HepG2 (cell line): ENCODE measurements at regions not wholly inside any gene's neighbourhood (a gene's known extent, or its start where the extent isn't known, plus 50 kb on each side); places are given as distances from the start of the nearest gene placed in this dataset.

Experiments used
- ARHGAP35 ChIP-seq: sonication (generic); formaldehyde crosslinking; IDR thresholded peaks from 2 replicates; pipeline ENCODE4 v1.9.0; 2022; ENCODE audit warnings: mild to moderate bottlenecking, inconsistent platforms, moderate library complexity, missing genetic modification reagents, borderline replicate concordance
- ATAD3A ChIP-seq: sonication (generic); formaldehyde crosslinking; IDR thresholded peaks from 2 replicates; pipeline ENCODE4 v1.4.0; 2020; ENCODE audit warnings: missing genetic modification reagents
- CBX2 ChIP-seq, 2 experiments: fragments of 200-600 bp in 1 of 2; sonication (generic); formaldehyde crosslinking in 1 of 2; IDR thresholded peaks; 2 replicates each; pipeline versions ENCODE4 v1.7.0 to v1.8.1; 2018 to 2022; ENCODE audit warnings: low read depth in 2 of 2, low read length in 1 of 2, mild to moderate bottlenecking in 1 of 2, missing genetic modification reagents in 1 of 2
- CBX5 ChIP-seq: sonication (generic); formaldehyde crosslinking; IDR thresholded peaks from 2 replicates; pipeline ENCODE4 v1.4.0; 2020; ENCODE audit warnings: missing genetic modification reagents, borderline replicate concordance
- FLYWCH1 ChIP-seq: sonication (generic); formaldehyde crosslinking; IDR thresholded peaks from 2 replicates; pipeline ENCODE4 v1.8.1; 2023; ENCODE audit warnings: mild to moderate bottlenecking, missing genetic modification reagents
- FOXK1 ChIP-seq: sonication (generic); formaldehyde crosslinking; IDR thresholded peaks from 2 replicates; pipeline ENCODE4 v1.4.0; 2020; ENCODE audit warnings: low read depth, missing genetic modification reagents, borderline replicate concordance
- GLI4 ChIP-seq: sonication (generic); formaldehyde crosslinking; IDR thresholded peaks from 2 replicates; pipeline ENCODE4 v1.5.1; 2020; ENCODE audit warnings: missing genetic modification reagents, mild to moderate bottlenecking, moderate library complexity, borderline replicate concordance
- HES4 ChIP-seq: sonication (generic); formaldehyde crosslinking; IDR thresholded peaks from 2 replicates; pipeline ENCODE4 v1.9.0; 2021; ENCODE audit warnings: mild to moderate bottlenecking, missing genetic modification reagents, borderline replicate concordance
- HOMEZ ChIP-seq: IDR thresholded peaks from 2 replicates; pipeline ENCODE4 v1.6.1; 2016; ENCODE audit warnings: low read depth
- KAT8 ChIP-seq: IDR thresholded peaks from 2 replicates; pipeline ENCODE4 v1.6.1; 2016; ENCODE audit warnings: missing genetic modification reagents, missing compliant biosample characterization
- PHF8 ChIP-seq: sonication (generic); formaldehyde crosslinking; IDR thresholded peaks from 2 replicates; pipeline ENCODE4 v1.5.0; 2020; ENCODE audit warnings: missing genetic modification reagents
- RFXAP ChIP-seq: sonication (generic); formaldehyde crosslinking; IDR thresholded peaks from 2 replicates; pipeline ENCODE4 v1.4.0; 2020; ENCODE audit warnings: missing genetic modification reagents, borderline replicate concordance
- SMAD3 ChIP-seq: sonication (generic); formaldehyde crosslinking; IDR thresholded peaks from 2 replicates; pipeline ENCODE4 v1.4.0; 2020; ENCODE audit warnings: missing genetic modification reagents
- SRSF4 ChIP-seq: fragments of 200-400 bp; formaldehyde crosslinking; IDR thresholded peaks from one replicate; pipeline ENCODE4 v1.6.1; 2018; ENCODE audit warnings: mild to moderate bottlenecking, low read depth, low read length, moderate library complexity; ENCODE audit not compliant: poor library complexity, severe bottlenecking
- THAP11 ChIP-seq: IDR thresholded peaks from 2 replicates; pipeline ENCODE4 v1.6.1; 2016; ENCODE audit warnings: missing biosample characterization, missing genetic modification reagents
- ZBTB25 ChIP-seq: IDR thresholded peaks from 2 replicates; pipeline ENCODE4 v1.6.1; 2018; ENCODE audit warnings: missing genetic modification reagents
- ZHX2 ChIP-seq, 2 experiments: sonication (generic) in 1 of 2; formaldehyde crosslinking in 1 of 2; IDR thresholded peaks; 2 replicates each; pipeline versions ENCODE4 v1.6.1 to v1.9.0; 2014 to 2022; ENCODE audit warnings: antibody characterized with exemption in 1 of 2, borderline replicate concordance in 1 of 2, inconsistent platforms in 1 of 2, low read depth in 1 of 2, missing genetic modification reagents in 1 of 2
- ZNF317 ChIP-seq: sonication (generic); formaldehyde crosslinking; IDR thresholded peaks from 2 replicates; pipeline ENCODE4 v1.5.0; 2020; ENCODE audit warnings: mild to moderate bottlenecking, missing genetic modification reagents
- ZNF720 ChIP-seq: sonication (generic); formaldehyde crosslinking; IDR thresholded peaks from 2 replicates; pipeline ENCODE4 v1.4.0; 2020; ENCODE audit warnings: missing genetic modification reagents
- ZNF883 ChIP-seq: sonication (generic); formaldehyde crosslinking; IDR thresholded peaks from 2 replicates; pipeline ENCODE4 v1.5.1; 2020; ENCODE audit warnings: mild to moderate bottlenecking, missing genetic modification reagents; ENCODE audit errors: not compliant biosample characterization

- TF ChIP-seq HOMEZ (CRISPR knock-in tag) = 0 out of 2 replicates have a peak, but pooled peaks have one; percentile 19
- TF ChIP-seq ZNF720 (CRISPR knock-in tag) = no peak
- TF ChIP-seq ZHX2 (IDR thresholded peaks at IDR 0.05; ENCODE audit: low read depth) = no peak
- TF ChIP-seq ZHX2 (CRISPR knock-in tag; IDR thresholded peaks at IDR 0.05; ENCODE audit: borderline replicate concordance) = no peak
- TF ChIP-seq ATAD3A = no peak
- TF ChIP-seq ZNF317 (CRISPR knock-in tag) = no peak
- TF ChIP-seq CBX2 (IDR thresholded peaks at IDR 0.05; ENCODE audit: low read depth, low read length) = no peak
- no peak for TF ChIP-seq CBX2 (CRISPR knock-in tag; IDR thresholded peaks at IDR 0.05; ENCODE audit: low read depth)
- no peak for TF ChIP-seq GLI4 (CRISPR knock-in tag)
- no peak for TF ChIP-seq ZNF883 (CRISPR knock-in tag)
- no peak for TF ChIP-seq PHF8 (CRISPR knock-in tag)
- 0 out of 2 replicates have a peak, but pooled peaks have one; percentile 72 for TF ChIP-seq SMAD3
- no peak for TF ChIP-seq ARHGAP35 (CRISPR knock-in tag)
- TF ChIP-seq FOXK1 = 0 out of 2 replicates have a peak, but pooled peaks have one; percentile 62
- no peak for TF ChIP-seq ZBTB25 (CRISPR knock-in tag)
- peak; percentile 47; the same call in 1 of the 2 replicates for TF ChIP-seq KAT8 (CRISPR knock-in tag)
- peak; percentile 89 for TF ChIP-seq CBX5 (CRISPR knock-in tag)
- no peak for TF ChIP-seq HES4 (CRISPR knock-in tag)
- TF ChIP-seq FLYWCH1 (CRISPR knock-in tag) = no peak
- no peak for TF ChIP-seq SRSF4
- 0 out of 2 replicates have a peak, but pooled peaks have one; percentile 14 for TF ChIP-seq THAP11
- no peak; the same call in 1 of the 2 replicates for TF ChIP-seq RFXAP
Measured at GRCh38 chr6:132962936-132963868, 148.8 kb downstream of the RPS12 start (continued).
